Activated CD4-positive, alpha-beta T cell treated with anti-CD3 and anti-CD28 coated beads for 4 hours (primary cell): ENCODE measurements at regions not wholly inside any gene's neighbourhood (a gene's known extent, or its start where the extent isn't known, plus 50 kb on each side); places are given as distances from the start of the nearest gene placed in this dataset.

Experiments used
- DNase-seq, 2 donors: peaks; one replicate each; pipeline ENCODE4 v3.0.0-alpha.2; 2020

DNA sequence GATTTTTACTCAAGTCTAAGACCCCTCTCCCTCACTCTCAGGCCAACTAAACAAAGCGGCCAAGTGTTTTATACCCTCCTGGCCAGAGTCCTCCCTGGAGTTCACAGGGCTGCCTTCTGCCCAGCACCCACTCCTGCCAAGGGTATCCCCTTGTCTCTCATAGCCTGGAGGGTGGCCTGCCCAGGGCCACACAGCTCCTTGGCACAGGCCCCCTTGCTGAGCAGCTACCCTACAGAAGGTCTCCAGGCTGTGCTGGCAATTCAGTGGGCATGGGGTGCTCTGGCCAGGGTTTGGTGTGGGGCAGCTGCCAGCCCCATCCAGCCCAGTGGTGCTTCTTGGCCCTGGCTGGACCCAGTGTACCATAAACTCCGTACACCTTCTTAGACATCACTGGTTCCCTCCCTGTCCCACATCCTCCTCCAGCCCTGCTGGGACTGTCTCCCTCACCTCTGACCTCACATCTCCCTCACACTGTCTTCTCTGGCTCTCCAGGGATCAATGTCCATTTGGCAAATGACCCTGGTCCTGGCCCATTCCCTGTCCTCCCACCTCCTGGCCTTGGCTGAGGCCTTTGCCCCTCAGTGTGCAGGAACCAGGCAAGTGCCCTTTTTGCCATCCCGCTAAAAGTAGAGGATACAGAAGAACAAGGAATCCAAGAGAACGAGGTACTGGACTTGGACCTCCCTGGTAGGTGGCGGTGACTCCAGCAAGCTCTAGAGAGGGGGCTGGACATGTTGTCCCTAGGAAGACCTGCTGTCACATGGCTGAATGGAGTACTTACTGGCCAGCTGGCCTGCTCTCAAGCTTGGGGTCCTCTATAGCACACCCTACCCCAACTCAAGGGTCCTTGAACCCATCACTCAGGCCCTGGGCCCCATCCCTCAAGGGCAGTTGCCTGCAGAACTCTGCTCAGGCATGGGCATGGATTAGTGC is 50.0 kb upstream of the TRPM1 start:
- DNase-seq: no peak

DNA sequence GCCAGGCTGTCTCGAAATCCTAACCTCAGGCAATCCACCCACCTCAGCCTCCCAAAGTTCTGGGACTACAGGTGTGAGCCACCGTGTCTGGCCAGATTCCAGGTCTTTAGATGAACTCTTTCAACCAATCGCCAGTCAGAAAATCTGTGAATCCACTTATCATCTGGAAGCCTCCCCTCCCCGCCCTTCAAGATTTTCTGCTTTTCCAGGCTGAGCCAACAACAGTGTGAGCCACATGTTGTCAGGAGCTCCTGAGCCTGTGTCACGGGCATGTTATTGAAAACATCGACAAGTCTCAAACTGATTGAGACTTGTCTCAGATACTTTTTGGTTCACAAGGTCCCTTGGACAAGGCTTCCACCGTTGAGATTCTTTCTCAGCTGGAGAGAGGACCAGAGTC is 52.0 kb upstream of the TRPM1 start:
- no peak for DNase-seq

DNA sequence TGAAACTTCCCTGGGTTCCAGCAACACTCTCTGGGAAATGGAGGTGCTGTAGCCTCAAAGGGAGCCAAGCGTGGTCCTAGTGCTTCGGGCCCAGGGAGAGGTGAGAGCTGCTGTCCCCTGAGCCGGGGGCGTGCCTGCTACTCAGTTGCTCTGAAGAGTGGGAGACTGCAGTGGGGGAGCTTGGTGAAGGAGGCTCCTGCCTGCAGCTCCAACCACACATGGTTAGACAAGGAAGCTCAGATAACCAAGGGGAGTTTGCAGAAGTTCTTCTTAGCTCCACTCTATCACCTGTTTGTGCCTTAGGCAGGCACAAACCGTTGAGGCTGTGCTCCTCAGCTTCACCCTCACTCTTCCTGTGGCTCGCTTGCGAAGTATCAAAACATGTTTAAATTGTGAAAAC is 53.6 kb upstream of the TRPM1 start:
- no peak for DNase-seq

DNA sequence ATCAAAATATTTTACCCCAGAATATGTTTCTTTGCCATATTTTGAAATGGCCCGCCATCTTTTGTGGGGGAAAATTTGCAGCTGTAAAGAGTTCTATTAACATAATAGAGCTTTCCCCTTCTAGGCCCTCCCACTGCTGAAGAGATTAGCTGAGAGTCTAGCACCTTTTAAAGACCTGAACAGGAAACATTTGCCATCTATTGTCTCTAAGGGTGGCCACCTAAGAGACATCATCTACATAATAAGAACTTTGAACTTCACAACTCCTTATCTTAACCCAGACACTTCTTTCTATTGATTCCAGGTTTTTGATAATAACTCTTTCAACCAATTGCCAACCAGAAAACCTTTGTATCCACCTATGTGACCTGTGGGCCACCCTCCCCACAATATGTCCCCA is 54.7 kb upstream of the TRPM1 start:
- DNase-seq: no peak

DNA sequence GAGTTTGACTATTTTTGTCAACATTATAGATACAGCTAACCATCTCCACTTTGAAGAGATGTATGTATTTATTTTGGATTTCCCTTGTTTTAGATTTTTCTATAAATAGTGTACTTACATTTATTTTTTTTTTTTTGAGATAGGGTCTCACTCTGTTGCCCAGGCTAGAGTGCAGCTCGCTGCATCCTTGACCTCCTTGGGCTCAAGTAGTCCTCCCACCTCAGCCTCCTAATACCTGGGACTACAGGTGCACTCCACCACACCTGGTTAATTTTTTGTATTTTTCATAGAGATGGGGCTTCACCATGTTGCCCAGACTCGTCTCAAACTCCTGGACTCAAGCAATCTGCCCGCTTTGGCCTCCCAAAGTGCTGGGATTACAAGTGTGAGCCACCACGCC is 55.3 kb upstream of the TRPM1 start:
- DNase-seq: no peak

DNA sequence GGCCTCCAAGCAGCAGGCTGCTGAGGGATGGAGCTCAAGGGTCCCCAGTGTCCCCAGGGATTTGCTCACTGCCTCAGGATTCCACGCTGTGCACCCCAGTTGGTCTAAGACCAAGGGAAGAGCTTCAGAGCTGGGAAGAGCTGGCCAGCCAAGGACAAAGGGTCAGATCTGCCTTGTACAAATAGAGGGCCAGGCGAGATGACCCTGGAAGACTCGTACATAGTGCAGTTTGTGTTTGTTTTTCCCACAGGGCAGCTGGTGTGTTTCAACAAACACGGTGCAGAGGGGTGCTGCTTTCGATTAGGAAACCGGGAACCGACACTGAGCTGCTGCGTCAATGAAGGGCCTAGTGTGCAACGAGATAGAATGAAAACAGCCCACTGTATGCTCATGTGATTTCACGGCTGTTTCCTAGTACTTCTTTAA is 56.1 kb upstream of the TRPM1 start:
- DNase-seq: no peak

DNA sequence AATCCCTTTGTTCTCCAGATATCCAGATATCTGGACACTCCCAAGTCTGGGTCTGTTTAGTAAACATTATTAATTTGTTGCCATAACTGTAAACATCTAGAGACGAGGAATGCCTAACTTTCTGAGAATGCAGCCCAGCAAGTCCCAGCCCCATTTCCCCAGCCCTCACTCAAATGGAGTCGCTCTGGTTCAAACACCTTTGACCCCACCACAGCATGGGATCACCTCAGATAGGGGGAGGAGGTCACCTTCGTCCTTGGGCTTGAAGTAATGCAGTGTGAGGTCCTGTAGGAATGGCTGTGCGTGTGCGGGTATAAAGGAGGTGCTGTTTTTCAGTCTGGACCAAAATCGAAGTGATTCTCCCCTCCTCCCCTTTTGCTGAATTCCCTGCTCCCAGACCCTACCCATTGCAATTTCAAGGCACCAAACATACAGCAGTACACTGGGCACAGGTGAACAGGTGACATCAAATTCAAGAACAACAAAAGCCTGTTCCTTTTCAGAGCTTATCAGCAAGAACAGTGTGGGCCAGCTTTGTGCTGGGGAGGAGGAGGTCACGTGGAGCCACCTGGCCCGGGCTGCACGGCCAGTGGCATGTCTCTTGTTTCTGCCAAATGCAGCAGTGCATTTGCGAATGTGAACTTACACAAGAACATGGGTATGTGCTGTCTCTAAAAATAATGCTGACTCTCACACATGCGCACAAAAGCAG is 57.5 kb upstream of the TRPM1 start:
- no peak for DNase-seq

DNA sequence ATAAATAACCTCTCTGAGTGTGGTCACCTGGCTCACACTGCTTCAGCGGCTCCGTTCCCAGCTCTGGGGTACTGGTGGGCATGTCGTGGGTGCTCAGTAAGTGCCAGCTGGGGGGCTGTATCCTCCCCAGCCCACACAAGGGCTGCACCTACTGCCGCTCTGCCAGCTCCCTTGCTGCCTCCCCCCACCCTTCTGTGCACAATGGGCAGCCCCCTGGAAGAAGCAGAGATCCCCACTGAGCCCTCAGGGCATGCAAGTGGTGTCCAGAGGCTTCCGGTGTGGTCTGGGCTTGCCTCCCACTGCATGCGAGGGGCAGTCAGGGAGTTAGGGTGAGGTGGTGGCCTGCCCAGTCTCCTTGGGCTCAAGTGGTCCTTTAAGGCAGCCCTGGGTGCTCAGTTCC is 58.3 kb upstream of the TRPM1 start:
- no peak for DNase-seq

DNA sequence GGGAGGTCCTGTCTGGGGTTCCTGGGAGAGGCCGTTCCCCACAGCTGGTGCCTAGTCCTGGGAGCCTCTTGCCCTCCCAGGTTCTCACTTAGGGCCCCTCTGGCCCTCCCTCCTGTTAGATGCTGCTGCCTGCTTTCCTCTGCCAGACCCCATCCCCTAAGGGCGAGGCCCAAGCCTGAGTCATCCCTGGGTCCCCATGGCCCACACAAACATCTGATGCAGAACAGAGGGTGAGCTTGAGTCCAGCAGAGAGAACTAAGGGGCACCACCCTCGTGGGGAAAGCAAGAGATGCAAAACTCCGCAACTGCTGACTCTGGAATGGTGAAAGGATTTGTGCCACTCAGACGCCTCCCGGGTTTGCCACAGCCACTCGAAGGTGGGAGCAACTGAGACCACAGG is 58.8 kb upstream of the TRPM1 start:
- no peak for DNase-seq

DNA sequence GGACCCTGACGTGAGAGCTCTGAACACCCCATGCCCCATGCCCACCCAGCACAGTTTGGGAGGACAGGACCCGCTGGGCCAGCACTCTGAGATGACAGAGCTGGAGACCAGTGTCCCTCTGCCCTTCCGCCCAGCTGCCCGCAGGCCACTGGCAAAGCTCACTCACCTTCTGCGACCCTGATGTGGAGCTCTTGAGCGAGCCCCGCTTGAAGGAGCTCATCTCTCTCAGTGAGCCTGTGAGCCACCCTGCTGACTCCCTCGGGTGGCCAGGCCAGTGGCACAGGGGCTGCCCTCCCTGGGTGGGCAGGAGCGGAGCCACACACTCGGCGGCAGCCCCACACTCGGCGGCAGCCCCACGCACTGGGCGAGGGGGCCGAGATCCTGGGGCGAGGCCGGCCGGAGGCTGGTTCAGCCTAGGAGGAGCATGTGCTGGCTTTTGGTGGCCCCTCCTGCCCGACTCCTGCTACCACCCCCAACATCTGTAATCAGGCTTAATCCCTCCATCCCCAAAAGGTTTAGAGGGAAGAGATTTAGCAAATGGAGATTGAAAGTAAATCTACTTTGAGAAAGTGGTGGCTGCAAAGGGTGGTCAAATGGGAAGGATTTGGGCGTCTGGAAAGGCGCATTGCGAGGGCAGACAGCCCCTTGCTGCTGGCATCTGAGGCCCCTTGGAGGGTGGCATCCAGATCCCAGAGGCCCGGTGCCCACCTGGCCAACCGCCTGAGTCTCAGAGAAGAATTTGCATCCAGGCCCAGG is 59.4 kb upstream of the TRPM1 start:
- no peak for DNase-seq

DNA sequence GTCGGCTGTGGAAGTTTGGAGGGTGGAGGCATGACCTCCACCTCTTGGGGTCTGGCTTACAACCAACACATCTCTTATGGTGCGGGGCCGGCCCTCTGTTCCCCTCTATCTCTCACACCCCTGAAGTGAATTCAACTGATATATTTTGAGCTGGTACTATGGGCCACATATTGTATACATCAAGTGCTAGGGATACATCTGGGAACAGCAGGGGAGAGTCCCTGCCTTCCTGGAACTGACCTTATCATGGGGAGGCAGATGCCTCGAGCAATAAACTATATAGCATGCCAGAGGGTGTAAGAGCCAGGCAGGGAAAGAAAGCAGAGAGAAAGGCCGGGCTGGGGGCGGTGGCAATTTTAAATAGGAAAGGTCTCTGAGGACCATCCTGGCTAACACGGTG is 60.4 kb upstream of the TRPM1 start:
- DNase-seq: no peak

DNA sequence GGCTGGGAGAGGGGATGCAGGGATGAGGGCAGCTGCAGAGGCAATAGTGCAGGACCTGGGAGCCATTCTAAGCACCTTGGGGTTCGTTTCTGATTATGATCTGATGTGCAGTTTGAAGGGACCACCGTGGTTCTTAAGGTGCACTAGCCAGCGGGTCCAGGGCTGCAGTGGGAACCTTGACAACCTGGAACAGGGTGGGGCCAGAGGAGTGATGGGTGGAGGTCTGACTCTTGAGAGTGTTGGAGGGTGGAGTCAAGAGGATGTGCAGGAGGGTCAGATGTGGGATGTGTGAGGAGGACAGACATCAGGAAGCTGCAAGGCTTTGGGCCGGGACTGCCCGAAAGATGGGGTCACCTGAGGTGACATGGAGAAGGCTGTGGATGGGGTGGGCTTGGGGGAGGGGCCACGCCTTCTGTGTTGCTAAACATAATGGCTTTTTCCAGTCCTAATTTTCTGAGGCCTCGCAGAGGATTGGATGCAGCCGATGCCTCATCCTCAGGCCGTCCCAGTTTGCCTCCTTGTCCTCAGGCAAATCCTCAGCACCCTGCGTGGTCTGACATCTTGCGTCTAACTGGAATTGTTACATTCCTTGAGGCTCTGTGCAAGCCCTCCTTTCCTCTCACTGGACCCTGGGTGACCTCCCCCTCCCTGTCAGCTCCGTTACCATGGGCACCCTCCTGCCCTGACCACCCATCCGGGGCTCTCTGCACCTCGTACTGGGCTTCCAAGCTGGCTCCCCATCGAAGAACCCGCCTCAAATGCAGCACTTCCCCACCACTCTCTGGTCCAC is 61.4 kb upstream of the TRPM1 start:
- no peak for DNase-seq

DNA sequence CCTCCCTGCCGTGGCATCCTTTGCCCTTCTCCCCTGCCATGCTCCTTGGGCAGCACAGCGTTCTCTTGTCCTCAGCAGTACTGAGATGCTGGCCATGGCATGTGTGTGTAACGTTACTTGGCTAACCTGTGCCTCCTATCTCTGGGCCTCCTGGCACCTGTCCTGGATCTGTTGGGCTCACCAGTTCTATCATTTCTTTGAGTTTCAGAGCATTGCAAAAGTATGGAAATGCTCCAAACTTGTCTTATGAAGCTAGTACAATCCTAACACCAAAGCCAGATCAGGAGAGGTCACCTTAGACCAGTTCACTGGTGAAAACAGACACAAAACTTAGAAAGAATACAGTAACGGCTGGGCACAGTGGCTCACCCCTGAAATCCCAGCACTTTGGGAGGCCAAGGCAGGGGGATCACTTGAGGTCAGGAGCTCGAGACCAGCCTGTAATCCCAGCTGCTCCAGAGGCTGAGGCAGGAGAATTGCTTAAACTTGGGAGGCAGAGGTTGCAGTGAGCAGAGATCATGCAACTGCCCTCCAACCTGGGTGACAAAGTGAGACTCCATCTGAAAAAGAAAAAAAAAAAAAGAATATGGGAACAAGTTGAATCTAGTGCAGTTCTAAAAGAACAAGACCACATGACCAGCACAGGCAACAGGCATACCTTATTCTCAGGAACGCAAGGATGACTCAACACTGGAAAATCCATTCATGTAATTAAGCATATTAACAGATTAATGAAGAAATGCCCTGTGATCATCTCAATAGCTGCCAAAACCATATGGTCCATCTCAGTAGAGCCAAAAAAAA is 62.4 kb upstream of the TRPM1 start:
- DNase-seq: no peak

DNA sequence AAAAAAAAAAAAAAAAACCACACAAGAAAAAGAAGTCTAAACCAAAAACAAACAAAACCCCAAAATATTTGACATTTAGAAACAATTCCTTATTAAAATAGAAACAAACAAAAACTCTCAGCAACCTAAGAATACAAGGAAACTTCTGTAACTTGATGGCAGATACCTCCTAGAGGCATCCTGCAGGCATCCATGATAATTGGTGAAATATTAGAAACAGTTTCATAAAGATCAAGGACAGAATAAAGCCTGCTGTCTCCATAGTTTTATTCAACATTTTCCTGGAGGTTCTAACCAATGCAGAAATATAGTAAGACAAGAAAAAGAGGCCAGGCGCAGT is 63.0 kb upstream of the TRPM1 start:
- no peak for DNase-seq

DNA sequence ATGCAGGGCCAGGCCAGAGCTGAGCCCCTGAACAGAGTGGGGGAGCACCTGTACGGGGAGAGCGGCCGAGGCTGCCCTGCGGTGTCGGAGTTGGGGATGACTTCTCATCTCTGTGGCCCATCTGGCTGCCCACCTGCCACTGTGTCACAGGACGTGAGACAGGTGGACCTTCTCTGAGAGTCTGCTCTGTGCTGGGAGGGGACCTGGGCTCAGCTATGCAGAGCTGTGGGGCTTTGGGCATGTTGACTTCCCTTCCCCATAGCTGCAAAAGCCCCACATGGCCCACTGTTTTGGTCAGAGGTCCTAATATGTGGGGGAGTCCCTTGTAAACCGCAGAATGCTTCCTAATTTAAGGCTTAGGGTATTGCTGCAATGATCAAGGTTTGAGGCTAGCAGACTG is 68.0 kb upstream of the TRPM1 start:
- DNase-seq: no peak

DNA sequence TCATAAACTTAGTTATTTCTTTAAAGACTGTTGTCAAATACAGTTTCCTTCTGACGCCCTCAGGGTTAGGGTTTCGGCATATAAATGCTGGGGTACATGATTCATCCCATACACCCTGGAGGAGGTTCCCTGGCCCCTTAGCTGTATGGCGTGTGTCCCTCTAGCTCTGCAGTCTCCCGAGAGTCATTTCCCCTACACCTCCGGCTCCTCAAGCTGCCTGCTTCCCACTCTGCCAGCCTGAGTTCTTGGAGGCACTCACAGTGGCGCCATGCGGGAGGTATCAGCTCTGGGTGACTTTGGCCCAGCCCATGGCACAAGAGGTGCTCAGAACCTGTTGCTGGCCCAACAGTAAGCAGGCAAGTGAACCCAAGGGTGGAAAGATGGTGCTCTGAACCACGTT is 70.2 kb upstream of the TRPM1 start:
- DNase-seq: no peak

DNA sequence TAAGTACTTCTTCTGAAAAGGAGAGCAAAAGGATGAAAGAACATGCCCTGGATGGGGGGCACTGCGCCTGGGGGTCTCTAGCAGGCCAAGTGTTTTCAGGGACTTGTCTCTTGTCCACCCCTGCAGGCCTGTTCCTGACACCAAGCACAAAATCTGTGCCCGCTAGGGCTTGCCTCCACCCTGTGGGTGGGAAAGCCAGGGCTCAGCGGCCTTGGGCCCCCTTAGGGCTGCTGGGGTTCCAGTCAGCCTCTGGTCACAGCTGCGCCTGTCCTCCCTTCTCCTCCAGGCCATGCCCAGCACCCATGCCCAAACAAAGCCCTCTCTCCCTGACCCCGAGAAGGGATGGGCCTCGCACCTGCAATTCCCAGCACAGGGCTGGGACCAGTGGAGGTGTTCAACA is 71.1 kb upstream of the TRPM1 start:
- DNase-seq: no peak

DNA sequence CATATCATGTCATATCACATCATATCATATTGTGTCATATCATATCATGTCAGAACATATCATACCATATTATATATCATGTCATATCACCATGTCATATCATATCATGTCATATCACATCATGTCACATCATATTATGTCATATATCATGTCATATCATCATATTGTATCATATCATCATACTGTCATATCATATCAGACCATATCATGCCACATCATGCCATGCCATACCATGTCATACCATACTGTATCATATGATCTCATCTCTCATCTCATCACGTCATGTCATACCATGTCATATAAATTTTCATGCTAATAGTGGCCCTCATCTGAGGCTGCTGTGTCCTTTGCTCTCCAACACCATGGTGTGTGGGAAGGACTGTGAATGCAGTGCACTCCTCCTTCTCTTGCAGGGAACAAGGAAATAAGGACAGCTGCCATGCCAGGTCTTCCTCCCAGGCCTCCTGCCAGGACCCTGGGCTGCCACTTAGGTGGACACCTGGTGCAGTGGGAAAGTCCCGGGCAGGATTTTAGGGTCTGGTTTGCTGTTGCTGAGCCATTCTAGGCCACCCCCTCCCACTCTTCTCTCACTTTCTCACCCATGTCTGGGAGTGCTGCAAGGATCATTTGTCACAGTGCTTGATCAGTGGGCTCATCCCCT is 72.4 kb upstream of the TRPM1 start:
- DNase-seq: no peak

DNA sequence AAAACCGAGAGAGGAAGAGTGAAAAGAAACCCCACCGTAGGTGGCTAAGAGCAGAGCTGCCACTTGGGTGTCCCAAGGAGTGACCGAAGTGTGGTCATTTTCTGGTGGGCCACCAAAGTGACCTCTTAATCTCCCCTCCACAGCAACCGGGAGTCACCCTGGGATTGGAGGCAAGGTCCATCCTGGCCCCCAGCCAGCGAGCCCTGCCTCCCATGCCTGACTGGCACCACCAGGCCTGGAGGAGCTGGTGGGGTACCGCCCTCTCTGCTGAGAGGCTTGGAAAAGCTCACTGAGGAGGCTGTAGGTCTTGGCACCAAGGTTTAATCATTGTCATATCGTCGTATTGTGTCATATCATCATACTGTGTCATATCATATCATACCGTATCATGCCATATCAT is 74.0 kb upstream of the TRPM1 start:
- DNase-seq: no peak

DNA sequence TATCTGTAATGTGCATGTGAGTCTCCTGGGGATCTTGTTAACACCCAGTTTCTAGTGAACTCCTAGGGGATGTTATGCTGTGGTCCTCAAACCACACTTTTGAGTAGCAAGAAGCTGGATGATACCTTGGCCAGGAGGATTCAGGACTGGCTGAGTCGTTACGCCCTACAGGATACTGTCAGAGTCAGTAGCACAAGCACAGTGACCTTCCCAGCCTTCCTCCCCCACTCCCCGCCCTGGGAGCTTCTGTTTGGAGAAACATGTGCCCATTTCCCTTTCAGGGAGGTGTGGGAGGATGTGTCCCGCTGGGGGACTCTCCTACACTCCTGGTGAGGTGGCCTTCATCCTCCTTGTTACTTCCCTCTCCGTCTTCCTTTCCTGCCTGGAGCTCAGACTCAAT is 76.4 kb upstream of the TRPM1 start:
- DNase-seq: no peak

DNA sequence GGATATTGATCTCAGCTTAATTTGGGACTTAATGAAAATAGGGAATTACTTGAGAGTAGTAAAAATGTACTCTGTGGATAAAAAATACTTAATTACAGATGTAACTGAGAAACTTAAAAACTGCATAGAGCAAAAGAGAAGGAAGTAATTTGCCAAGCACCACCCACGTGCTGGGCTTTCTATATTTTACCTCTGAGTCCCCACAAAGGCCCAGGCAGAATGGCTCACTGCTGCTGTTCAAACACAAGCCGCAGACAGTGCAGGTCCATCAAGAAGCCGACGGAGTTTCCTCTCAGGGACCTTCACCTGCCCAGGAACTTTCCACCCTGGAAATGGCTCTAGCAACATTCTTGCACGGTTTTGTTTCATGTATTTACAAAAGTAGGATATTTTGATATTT is 77.2 kb upstream of the TRPM1 start:
- no peak for DNase-seq

DNA sequence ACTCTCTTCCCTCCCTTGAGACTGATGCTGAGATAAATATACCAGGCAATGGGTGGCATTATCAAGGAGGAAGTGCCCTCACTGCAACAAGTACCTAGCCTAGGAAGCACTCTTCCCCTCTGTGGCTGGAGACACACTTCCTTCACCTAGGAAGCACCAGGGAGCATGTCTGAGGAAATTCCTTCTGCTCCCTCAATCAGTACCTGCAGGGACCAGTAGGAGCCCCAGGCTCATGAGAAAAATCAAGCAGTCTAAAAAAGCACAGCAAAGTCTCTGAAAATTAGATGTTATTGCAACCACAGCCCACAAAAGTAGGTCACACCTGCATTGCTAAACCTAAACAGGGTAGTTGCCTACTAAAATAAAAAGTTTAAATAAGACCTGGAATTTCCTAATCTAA is 78.2 kb upstream of the TRPM1 start:
- DNase-seq: no peak
